ENCODE measurements at regions not wholly inside any gene's neighbourhood (a gene's known extent, or its start where the extent isn't known, plus 50 kb on each side); places are given as distances from the start of the nearest gene placed in this dataset.

- no peak for TF ChIP-seq CTCF (conservative IDR thresholded peaks at IDR 0.05; ENCODE audit: low read length)
- no peak for TF ChIP-seq EZH2phosphoT487 (IDR thresholded peaks at IDR 0.05; ENCODE audit: borderline replicate concordance, low read depth, low read length)
Observed at GRCh38 chr5:16007750-16008415, 171.7 kb downstream of the MARCHF11 start.
